Nephron progenitor cell (in vitro differentiated cells): ENCODE measurements at regions not wholly inside any gene's neighbourhood (a gene's known extent, or its start where the extent isn't known, plus 50 kb on each side); places are given as distances from the start of the nearest gene placed in this dataset.

Source experiments
- DNase-seq: peaks from one replicate; pipeline ENCODE4 v3.0.0; 2021
- H3K27ac Mint-ChIP-seq: 2 replicates; pipeline ENCODE4 v1.8.0; 2021; ENCODE audit warnings: mild to moderate bottlenecking, moderate library complexity, mixed read lengths
- H3K27me3 Mint-ChIP-seq: 2 replicates; pipeline ENCODE4 v1.8.0; 2021; ENCODE audit warnings: mild to moderate bottlenecking, low read depth, mixed read lengths; ENCODE audit not compliant: poor library complexity
- H3K36me3 Mint-ChIP-seq: 2 replicates; pipeline ENCODE4 v1.8.0; 2021; ENCODE audit warnings: low read depth, mixed read lengths
- H3K4me1 Mint-ChIP-seq: 2 replicates; pipeline ENCODE4 v1.8.0; 2021; ENCODE audit warnings: mixed read lengths
- H3K4me3 Mint-ChIP-seq: 2 replicates; pipeline ENCODE4 v1.8.0; 2021; ENCODE audit warnings: mild to moderate bottlenecking, moderate library complexity, mixed read lengths
- H3K9me3 Mint-ChIP-seq: 2 replicates; pipeline ENCODE4 v1.8.0; 2021; ENCODE audit warnings: mild to moderate bottlenecking, moderate library complexity, mixed read lengths
- CTCF ChIP-seq: fragments of 200-600 bp; sonication (generic); IDR thresholded peaks from 2 replicates; pipeline ENCODE4 v1.5.0; 2021; ENCODE audit warnings: antibody characterized with exemption

DNA sequence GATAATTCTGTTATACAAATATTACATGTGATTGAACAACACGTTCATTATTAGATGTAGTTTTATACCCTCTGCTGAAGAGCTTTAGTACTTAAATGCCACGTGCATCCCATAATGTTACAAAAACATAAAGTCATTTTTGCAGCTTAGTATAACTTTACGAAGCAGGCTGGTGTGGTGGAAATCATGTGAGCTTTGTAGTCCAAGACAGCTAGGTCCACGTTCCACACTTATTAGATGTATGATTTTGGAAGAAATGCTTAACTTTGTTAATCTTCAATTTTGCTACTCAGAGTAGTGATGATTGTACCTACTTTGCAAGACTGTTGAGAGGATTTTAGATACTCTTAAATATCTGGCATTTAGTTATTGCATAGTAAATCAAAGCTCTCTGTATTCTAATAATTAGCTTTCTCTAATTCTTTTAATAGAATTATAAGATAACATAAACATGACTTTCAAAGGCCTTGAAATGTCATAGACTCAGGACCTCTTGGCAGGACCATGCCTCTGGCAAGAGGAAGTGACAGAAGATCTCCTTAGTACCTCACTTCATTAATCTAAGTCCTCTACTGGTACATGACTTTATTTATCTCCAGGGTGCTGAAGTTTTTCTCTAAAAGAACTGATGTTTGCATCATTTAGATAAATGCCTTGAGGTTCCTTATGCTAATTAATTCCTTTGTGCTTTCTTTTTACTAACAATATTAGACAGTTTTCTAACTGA is 153.7 kb downstream of the PCDH20 start:
- DNase-seq = no peak
- H3K27me3 Mint-ChIP-seq = no peaks in the 10 kb centered on the region
- no peaks in the 10 kb centered on the region for H3K36me3 Mint-ChIP-seq
- no peak overlapping the region for H3K27ac Mint-ChIP-seq
- no peak overlapping the region for H3K4me3 Mint-ChIP-seq
- H3K9me3 Mint-ChIP-seq = no peaks in the 10 kb centered on the region
- TF ChIP-seq CTCF = no peak
- H3K4me1 Mint-ChIP-seq = no peaks in the 10 kb centered on the region

DNA sequence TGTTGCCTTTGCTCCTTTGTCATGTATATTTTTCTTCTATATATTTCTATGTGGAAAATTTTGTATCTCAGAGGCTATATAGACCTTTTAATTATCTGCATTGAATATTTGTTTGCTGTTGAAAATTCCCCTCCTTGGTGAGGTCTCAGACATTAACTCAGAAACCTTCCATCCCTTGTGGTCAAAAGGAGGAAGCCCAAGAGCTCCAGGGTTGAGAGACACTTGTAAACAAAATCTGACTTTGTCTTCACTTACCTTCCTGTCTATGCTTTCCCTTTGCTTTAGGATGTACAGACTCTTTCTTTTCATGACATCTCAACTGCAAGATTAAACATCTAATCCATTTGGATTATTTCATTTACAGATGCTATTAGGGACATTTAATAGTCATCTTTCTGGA is 157.5 kb downstream of the PCDH20 start:
- H3K27me3 Mint-ChIP-seq = no peaks in the 10 kb centered on the region
- TF ChIP-seq CTCF = no peak

DNA sequence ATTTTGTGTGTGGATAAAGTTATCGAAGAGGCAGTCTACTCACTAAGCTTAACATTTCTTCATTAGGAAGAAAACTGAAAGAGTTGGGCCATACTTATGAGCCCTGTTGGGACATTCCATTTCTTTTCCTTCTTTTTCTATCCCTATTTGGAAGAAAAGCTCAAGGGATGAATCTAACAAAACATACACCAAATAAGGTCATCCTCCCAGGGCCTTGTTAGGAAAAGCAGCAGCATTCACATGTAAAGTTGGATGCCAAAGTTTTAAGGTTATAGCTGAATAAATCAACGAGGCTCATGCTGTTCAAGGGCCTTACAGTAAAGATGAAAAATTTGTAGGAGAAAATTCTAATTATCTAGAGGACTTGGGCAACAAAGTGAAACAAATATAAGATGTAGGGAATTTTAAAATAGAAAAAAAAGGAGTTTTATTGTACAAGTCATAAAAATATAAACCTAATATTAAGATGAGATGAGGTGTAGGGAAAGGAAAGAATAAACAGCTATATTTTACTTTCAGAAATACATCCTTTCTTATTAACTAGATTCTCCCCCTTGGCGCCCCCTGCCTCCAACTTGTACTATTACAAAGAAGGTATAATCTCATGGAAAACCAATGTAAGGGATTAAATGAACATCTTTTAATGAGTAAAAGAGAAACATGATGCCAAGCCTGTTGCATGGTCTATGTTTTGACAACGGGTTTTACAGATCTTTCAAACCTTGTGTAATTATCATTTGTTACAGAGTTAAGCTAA is 160.4 kb downstream of the PCDH20 start:
- Mint-ChIP-seq H3K27ac (no peak overlapping the region), H3K4me1 (no peaks in the 10 kb centered on the region), H3K9me3 (no peaks in the 10 kb centered on the region), H3K27me3 (no peaks in the 10 kb centered on the region), H3K4me3 (no peak overlapping the region), H3K36me3 (no peaks in the 10 kb centered on the region)
- peak; percentile 33 for TF ChIP-seq CTCF
- DNase-seq = peak; percentile 19

More for the DNA sequence above, 157.5 kb downstream of the PCDH20 start:
- Mint-ChIP-seq H3K9me3 (no peaks in the 10 kb centered on the region), H3K36me3 (no peaks in the 10 kb centered on the region), H3K27ac (no peak overlapping the region), H3K4me1 (no peaks in the 10 kb centered on the region), H3K4me3 (no peak overlapping the region)
- no peak for DNase-seq

DNA sequence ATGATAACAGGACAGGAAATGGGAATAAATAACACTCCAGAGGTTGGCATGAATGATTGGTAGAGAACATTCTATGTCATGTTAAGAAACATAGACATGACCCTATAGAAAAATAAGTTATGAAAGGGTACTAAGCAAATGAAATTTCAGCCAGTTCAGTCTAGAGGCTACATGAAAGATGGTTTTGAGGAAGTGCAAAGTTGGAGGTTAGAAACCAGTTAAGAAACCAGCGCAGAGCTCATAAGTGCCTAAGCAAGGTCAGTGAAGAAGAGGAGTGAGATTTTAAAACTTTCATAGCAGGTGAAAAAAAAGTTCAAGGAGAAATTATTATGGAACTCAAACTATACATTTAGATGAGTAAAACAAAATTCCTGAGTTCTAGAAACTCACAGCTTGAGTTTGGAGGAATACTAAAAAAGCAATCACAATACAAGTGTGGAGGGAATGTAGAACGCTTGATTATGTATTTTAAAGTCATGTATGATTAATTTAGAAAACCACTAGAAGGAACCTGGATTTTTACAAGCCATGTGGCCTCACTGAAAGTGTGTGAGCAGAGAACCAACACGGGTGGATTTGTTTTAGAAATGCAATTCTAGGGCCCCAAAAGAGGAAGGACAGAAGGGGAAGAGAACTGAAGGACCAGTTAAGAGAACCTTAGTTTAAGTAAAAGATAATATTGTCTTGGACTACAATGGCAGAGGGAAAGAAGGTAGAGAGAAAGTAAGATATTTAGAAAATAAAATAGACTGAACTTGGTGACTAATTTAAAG is 162.4 kb downstream of the PCDH20 start:
- no peak overlapping the region for H3K4me3 Mint-ChIP-seq
- no peak overlapping the region for H3K27ac Mint-ChIP-seq
- H3K4me1 Mint-ChIP-seq = no peaks in the 10 kb centered on the region
- TF ChIP-seq CTCF = no peak
- H3K36me3 Mint-ChIP-seq = no peaks in the 10 kb centered on the region
- DNase-seq = no peak
- no peaks in the 10 kb centered on the region for H3K9me3 Mint-ChIP-seq
- no peaks in the 10 kb centered on the region for H3K27me3 Mint-ChIP-seq

DNA sequence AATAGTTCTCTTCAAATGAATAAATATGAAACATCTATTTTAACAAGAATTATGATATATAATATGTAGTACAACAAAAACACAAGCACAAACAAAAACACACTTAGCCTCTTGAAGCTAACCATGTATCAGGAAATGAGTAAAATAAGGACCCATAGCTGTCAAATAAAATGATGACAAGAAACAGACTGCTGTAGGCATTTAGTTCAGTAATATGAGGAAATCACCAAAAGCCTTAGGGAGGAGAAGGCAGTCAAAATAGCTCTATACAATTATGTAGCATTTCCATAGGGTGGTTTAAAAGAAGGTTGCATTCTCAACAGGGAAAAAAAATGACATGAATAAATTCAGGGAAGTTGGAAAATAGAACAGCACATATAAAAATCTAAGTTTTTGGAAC is 163.4 kb downstream of the PCDH20 start:
- H3K4me3 Mint-ChIP-seq = no peak overlapping the region
- no peaks in the 10 kb centered on the region for H3K4me1 Mint-ChIP-seq
- H3K36me3 Mint-ChIP-seq = no peaks in the 10 kb centered on the region
- no peaks in the 10 kb centered on the region for H3K27me3 Mint-ChIP-seq
- TF ChIP-seq CTCF = no peak
- no peak overlapping the region for H3K27ac Mint-ChIP-seq
- DNase-seq = no peak
- no peaks in the 10 kb centered on the region for H3K9me3 Mint-ChIP-seq
